GM18873 (cell line): ENCODE measurements at regions not wholly inside any gene's neighbourhood (a gene's known extent, or its start where the extent isn't known, plus 50 kb on each side); places are given as distances from the start of the nearest gene placed in this dataset.
A peak's percentile ranks its signal among the peaks of the same experiment; 100 is the strongest.

Source experiments
- ATAC-seq: cut with Tn5 transposase; IDR thresholded peaks from one replicate; pipeline ENCODE4 v1.9.1; 2021; ENCODE audit warnings: mild to moderate bottlenecking, moderate library complexity, moderate number of reproducible peaks; ENCODE audit not compliant: unreplicated experiment, low FRiP score

DNA sequence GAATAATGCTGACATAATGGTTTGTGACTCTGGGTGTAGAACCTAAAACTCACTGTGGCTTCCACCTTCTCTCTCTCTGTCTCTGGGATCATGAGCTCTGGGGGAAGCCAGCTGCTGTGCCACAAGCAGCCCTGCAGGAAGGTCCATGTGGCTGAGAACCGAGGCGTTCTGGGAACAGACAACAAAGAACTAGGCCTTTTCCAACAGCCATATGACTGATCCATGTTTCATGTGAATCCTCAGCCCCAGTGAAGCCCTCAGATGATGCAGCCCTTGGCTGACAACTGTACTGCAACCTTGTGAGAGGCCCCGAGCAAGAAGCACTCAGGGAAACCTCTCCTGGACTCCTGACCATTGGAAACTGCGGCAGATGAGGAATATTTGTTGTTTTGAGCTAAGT is 56.6 kb downstream of the HLA-G start:
- ATAC-seq: no peak

DNA sequence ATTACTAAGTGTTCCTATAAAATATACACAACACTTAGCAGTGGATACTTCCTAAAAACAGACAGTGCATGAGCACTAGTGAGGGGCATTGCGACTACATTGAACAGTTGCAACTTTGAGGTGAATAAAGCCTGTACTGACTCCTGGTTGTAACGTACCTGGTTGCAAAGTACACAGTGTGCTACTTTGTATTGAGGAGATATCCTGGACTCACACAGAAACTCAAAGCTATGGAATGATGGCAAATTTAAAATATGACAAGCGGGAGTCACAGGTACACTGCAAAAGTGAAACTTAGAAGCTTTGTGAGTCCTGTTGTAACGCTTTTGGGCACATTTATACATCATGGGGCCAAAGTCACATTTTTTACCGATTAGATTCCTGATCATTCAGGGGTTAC is 55.6 kb upstream of the HLA-A start:
- ATAC-seq: no peak

DNA sequence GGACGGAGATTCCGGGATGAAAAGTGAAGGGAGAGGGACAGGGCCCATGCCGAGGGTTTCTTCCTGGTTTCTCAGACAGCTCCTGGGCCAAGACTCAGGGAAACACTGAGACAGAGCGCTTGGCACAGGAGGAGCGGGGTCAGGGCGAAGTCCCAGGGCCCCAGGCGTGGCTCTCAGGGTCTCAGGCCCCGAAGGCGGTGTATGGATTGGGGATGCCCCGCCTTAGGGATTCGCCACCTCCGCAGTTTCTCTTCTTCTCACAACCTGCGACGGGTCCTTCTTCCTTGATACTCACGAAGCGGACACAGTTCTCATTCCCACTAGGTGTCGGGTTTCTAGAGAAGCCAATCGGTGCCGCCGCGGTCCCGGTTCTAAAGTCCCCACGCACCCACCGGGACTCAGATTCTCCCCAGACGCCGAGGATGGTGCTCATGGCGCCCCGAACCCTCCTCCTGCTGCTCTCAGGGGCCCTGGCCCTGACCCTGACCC is 55.0 kb upstream of the HLA-A start:
- ATAC-seq: no peak

DNA sequence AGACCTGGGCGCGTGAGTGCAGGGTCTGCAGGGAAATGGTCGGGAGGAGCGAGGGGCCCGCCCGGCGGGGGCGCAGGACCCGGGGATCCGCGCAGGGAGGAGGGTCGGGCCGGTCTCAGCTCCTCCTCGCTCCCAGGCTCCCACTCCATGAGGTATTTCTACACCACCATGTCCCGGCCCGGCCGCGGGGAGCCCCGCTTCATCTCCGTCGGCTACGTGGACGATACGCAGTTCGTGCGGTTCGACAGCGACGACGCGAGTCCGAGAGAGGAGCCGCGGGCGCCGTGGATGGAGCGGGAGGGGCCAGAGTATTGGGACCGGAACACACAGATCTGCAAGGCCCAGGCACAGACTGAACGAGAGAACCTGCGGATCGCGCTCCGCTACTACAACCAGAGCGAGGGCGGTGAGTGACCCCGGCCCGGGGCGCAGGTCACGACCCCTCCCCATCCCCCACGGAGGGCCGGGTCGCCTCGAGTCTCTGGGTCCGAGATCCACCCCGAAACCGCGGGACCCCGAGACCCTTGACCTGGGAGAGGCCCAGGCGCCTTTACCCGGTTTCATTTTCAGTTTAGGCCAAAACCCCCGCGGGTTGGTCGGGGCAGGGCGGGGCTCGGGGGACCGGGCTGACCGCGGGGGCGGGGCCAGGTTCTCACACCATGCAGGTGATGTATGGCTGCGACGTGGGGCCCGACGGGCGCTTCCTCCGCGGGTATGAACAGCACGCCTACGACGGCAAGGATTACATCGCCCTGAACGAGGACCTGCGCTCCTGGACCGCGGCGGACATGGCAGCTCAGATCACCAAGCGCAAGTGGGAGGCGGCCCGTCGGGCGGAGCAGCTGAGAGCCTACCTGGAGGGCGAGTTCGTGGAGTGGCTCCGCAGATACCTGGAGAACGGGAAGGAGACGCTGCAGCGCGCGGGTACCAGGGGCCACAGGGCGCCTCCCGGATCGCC is 54.2 kb upstream of the HLA-A start:
- peak; percentile 71 for ATAC-seq
